Astrocyte (in vitro differentiated cells and primary cell): ENCODE measurements at regions not wholly inside any gene's neighbourhood (a gene's known extent, or its start where the extent isn't known, plus 50 kb on each side); places are given as distances from the start of the nearest gene placed in this dataset.

Experiments
- DNase-seq: peaks from one replicate; pipeline ENCODE4 v3.0.0-alpha.2; 2010; ENCODE audit warnings: low read depth
- FAIRE-seq: peaks from 2 replicates; lab custom pipeline; 2011; peaks lifted over from hg19 to GRCh38; lab: Jason Lieb, UNC
- H2AFZ ChIP-seq: 2 replicates; pipeline ENCODE4 v1.6.0; 2012; ENCODE audit warnings: low read depth, low read length, inconsistent platforms
- H3K27ac ChIP-seq: 2 replicates; pipeline ENCODE4 v1.5.1; 2011; ENCODE audit warnings: low read depth, low read length, inconsistent platforms
- H3K27me3 ChIP-seq: 2 replicates; pipeline ENCODE4 v1.6.0; 2011; ENCODE audit warnings: low read length, inconsistent platforms; ENCODE audit not compliant: insufficient read depth
- H3K36me3 ChIP-seq: 2 replicates; pipeline ENCODE4 v1.5.1; 2011; ENCODE audit warnings: low read length, inconsistent platforms; ENCODE audit not compliant: insufficient read depth
- H3K4me1 ChIP-seq: 2 replicates; pipeline ENCODE4 v1.5.1; 2011; ENCODE audit warnings: low read length, inconsistent platforms; ENCODE audit not compliant: insufficient read depth
- H3K4me2 ChIP-seq: 2 replicates; pipeline ENCODE4 v1.6.0; 2012; ENCODE audit warnings: low read length, inconsistent platforms
- H3K4me3 ChIP-seq: 2 replicates; pipeline ENCODE4 v1.5.1; 2011; ENCODE audit warnings: low read depth, mild to moderate bottlenecking, low read length, inconsistent platforms; ENCODE audit not compliant: insufficient read depth
- H3K79me2 ChIP-seq: 2 replicates; pipeline ENCODE4 v1.6.0; 2012; ENCODE audit warnings: mild to moderate bottlenecking, low read length, inconsistent platforms; ENCODE audit not compliant: insufficient read depth
- H3K9ac ChIP-seq: 2 replicates; pipeline ENCODE4 v1.6.0; 2012; ENCODE audit warnings: mild to moderate bottlenecking, low read length, inconsistent platforms
- H3K9me3 ChIP-seq: 2 replicates; pipeline ENCODE4 v1.5.1; 2012; ENCODE audit warnings: low read depth, mild to moderate bottlenecking, low read length, inconsistent platforms; ENCODE audit not compliant: insufficient read depth
- H4K20me1 ChIP-seq: 2 replicates; pipeline ENCODE4 v1.6.0; 2012; ENCODE audit warnings: low read length, inconsistent platforms; ENCODE audit not compliant: insufficient read depth
- H3K27ac Mint-ChIP-seq: one replicate; pipeline ENCODE4 v1.8.0; 2021; ENCODE audit warnings: mild to moderate bottlenecking, mixed read lengths; ENCODE audit not compliant: unreplicated experiment
- H3K27me3 Mint-ChIP-seq: one replicate; pipeline ENCODE4 v1.8.0; 2021; ENCODE audit warnings: low read depth, mixed read lengths; ENCODE audit not compliant: unreplicated experiment
- H3K36me3 Mint-ChIP-seq: one replicate; pipeline ENCODE4 v1.8.0; 2021; ENCODE audit warnings: low read depth, mixed read lengths; ENCODE audit not compliant: unreplicated experiment
- H3K4me1 Mint-ChIP-seq: one replicate; pipeline ENCODE4 v1.8.0; 2021; ENCODE audit warnings: low read depth, mixed read lengths; ENCODE audit not compliant: unreplicated experiment
- H3K4me3 Mint-ChIP-seq: one replicate; pipeline ENCODE4 v1.8.0; 2021; ENCODE audit warnings: mild to moderate bottlenecking, moderate library complexity, mixed read lengths; ENCODE audit not compliant: unreplicated experiment
- H3K9me3 Mint-ChIP-seq: one replicate; pipeline ENCODE4 v1.8.0; 2021; ENCODE audit warnings: mild to moderate bottlenecking, mixed read lengths; ENCODE audit not compliant: unreplicated experiment
- CTCF ChIP-seq: IDR thresholded peaks from 2 replicates; pipeline ENCODE4 v1.5.1; 2011; ENCODE audit warnings: low read depth, mild to moderate bottlenecking, inconsistent platforms, low read length, moderate library complexity; ENCODE audit not compliant: insufficient read depth
- EZH2 ChIP-seq: IDR thresholded peaks from 2 replicates; pipeline ENCODE4 v1.6.1; 2012; ENCODE audit warnings: mild to moderate bottlenecking, low read length, inconsistent platforms; ENCODE audit not compliant: insufficient read depth

GRCh38 chr3:79968418-79968817 is 200.6 kb upstream of the ROBO1 start:
- no peak for FAIRE-seq
- H3K27me3 ChIP-seq = no peaks in the 10 kb centered on the region
- TF ChIP-seq EZH2 (no peak), CTCF (no peak)

DNA sequence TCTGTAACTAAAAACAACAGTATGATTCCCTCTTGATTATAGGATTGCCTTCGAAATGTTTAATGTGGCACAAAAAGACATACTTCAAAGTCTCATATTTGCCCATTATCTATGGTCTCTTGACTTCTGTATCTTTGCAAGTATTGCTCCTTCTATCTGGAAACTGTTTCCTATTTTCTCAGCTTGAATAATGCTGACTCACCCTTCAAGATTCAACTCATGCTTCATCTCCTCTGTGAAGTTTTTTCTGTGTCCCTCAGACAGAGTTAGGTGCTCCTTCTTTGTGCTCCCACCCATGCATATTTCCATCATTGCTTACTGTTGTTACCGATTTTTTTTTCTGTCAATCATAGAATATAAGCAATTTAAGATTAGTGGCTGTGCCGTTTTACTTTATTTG is 192.8 kb upstream of the ROBO1 start:
- DNase-seq (peak; percentile 10), FAIRE-seq (no peak)
- Mint-ChIP-seq H3K4me1 (peaks cover 5% of the 10 kb centered on the region), H3K9me3 (peaks cover 3% of the 10 kb centered on the region), H3K27me3 (no peaks in the 10 kb centered on the region), H3K4me3 (no peak overlapping the region), H3K36me3 (no peaks in the 10 kb centered on the region), H3K27ac (no peak overlapping the region)
- TF ChIP-seq EZH2 (no peak), CTCF (no peak)
- H3K9me3 ChIP-seq = no peaks in the 10 kb centered on the region
- no peaks in the 10 kb centered on the region for H3K36me3 ChIP-seq
- H3K27ac ChIP-seq = no peak overlapping the region
- H3K9ac ChIP-seq = no peak overlapping the region
- no peaks in the 10 kb centered on the region for H4K20me1 ChIP-seq
- no peaks in the 10 kb centered on the region for H3K27me3 ChIP-seq
- H3K4me2 ChIP-seq = no peak overlapping the region
- no peaks in the 10 kb centered on the region for H3K4me1 ChIP-seq
- no peaks in the 10 kb centered on the region for H3K79me2 ChIP-seq
- no peak overlapping the region for H3K4me3 ChIP-seq
- no peak overlapping the region for H2AFZ ChIP-seq

More at GRCh38 chr3:79968418-79968817, 200.6 kb upstream of the ROBO1 start:
- H3K9me3 Mint-ChIP-seq = peaks cover 3% of the 10 kb centered on the region
- DNase-seq = no peak
- no peaks in the 10 kb centered on the region for H3K27me3 Mint-ChIP-seq
- H3K4me3 ChIP-seq = no peak overlapping the region
- no peaks in the 10 kb centered on the region for H3K36me3 Mint-ChIP-seq
- no peak overlapping the region for H3K9ac ChIP-seq
- H2AFZ ChIP-seq = no peak overlapping the region
- no peak overlapping the region for H3K4me2 ChIP-seq
- H3K36me3 ChIP-seq = no peaks in the 10 kb centered on the region
- H3K4me1 Mint-ChIP-seq = no peaks in the 10 kb centered on the region
- no peak overlapping the region for H3K4me3 Mint-ChIP-seq
- H3K79me2 ChIP-seq = no peaks in the 10 kb centered on the region
- no peaks in the 10 kb centered on the region for H3K4me1 ChIP-seq
- no peaks in the 10 kb centered on the region for H4K20me1 ChIP-seq
- no peak overlapping the region for H3K27ac Mint-ChIP-seq
- H3K9me3 ChIP-seq = no peaks in the 10 kb centered on the region
- H3K27ac ChIP-seq = no peak overlapping the region

- Histone ChIP-seq H2AFZ (no peak overlapping the region), H3K4me2 (no peak overlapping the region), H4K20me1 (no peaks in the 10 kb centered on the region), H3K4me3 (no peak overlapping the region), H3K27me3 (no peaks in the 10 kb centered on the region), H3K9ac (no peak overlapping the region), H3K4me1 (no peaks in the 10 kb centered on the region), H3K79me2 (no peaks in the 10 kb centered on the region), H3K27ac (no peak overlapping the region), H3K36me3 (no peaks in the 10 kb centered on the region), H3K9me3 (no peaks in the 10 kb centered on the region)
- H3K27ac Mint-ChIP-seq = no peak overlapping the region
- no peaks in the 10 kb centered on the region for H3K36me3 Mint-ChIP-seq
- no peak for FAIRE-seq
- H3K4me3 Mint-ChIP-seq = no peak overlapping the region
- H3K27me3 Mint-ChIP-seq = no peaks in the 10 kb centered on the region
- peaks cover 5% of the 10 kb centered on the region for H3K4me1 Mint-ChIP-seq
- no peak for DNase-seq
- H3K9me3 Mint-ChIP-seq = no peaks in the 10 kb centered on the region
- TF ChIP-seq EZH2 = no peak
- no peak for TF ChIP-seq CTCF
Observed at GRCh38 chr3:79957066-79957465, 189.3 kb upstream of the ROBO1 start.
